ENCODE measurements at regions not wholly inside any gene's neighbourhood (a gene's known extent, or its start where the extent isn't known, plus 50 kb on each side); places are given as distances from the start of the nearest gene placed in this dataset.

GRCh38 chr4:74667944-74668343, 126.4 kb downstream of the BTC start:
- no peak overlapping the region for H3K4me3 ChIP-seq (ENCODE audit: low read depth, low read length)
- no peak for TF ChIP-seq CTCF (IDR thresholded peaks at IDR 0.05; ENCODE audit: low read depth, low read length)

GRCh38 chr4:74669702-74670101, 124.6 kb downstream of the BTC start:
- no peak for TF ChIP-seq CTCF (IDR thresholded peaks at IDR 0.05; ENCODE audit: low read depth, low read length)
- H3K4me3 ChIP-seq (ENCODE audit: low read depth, low read length) = no peak overlapping the region

- TF ChIP-seq CTCF (IDR thresholded peaks at IDR 0.05; ENCODE audit: low read depth, low read length) = no peak
- H3K4me3 ChIP-seq (ENCODE audit: low read depth, low read length) = no peak overlapping the region
Measured at GRCh38 chr4:74670583-74670982, 123.7 kb downstream of the BTC start.

GRCh38 chr4:74671080-74671698, 123.1 kb downstream of the BTC start:
- no peak overlapping the region for H3K4me3 ChIP-seq (ENCODE audit: low read depth, low read length)
- peak; percentile 48 for TF ChIP-seq CTCF (IDR thresholded peaks at IDR 0.05; ENCODE audit: low read depth, low read length)

- no peak for TF ChIP-seq CTCF (IDR thresholded peaks at IDR 0.05; ENCODE audit: low read depth, low read length)
- H3K4me3 ChIP-seq (ENCODE audit: low read depth, low read length) = no peak overlapping the region
Measured at GRCh38 chr4:74674750-74675149, 119.6 kb downstream of the BTC start.

GRCh38 chr4:74675673-74676279, 118.5 kb downstream of the BTC start:
- H3K4me3 ChIP-seq (ENCODE audit: low read depth, low read length) = no peak overlapping the region
- peak; percentile 37; the same call in 1 of the 2 replicates for TF ChIP-seq CTCF (IDR thresholded peaks at IDR 0.05; ENCODE audit: low read depth, low read length)

GRCh38 chr4:74682567-74683359, 111.6 kb downstream of the BTC start:
- no peak for TF ChIP-seq CTCF (IDR thresholded peaks at IDR 0.05; ENCODE audit: low read depth, low read length)
- H3K4me3 ChIP-seq (ENCODE audit: low read depth, low read length) = no peak overlapping the region
